ENCODE measurements at regions not wholly inside any gene's neighbourhood (a gene's known extent, or its start where the extent isn't known, plus 50 kb on each side); places are given as distances from the start of the nearest gene placed in this dataset.
"Not testable (repeated sequence)": the region's sequence is repeated elsewhere in the genome, so short reads cannot be mapped to it uniquely, and the experiment has no call there.

- no peak for ATAC-seq
- no peak for TF ChIP-seq CSRNP3 (CRISPR knock-in tag; IDR thresholded peaks at IDR 0.05)
- TF ChIP-seq OSR1 (CRISPR knock-in tag; IDR thresholded peaks at IDR 0.05), result no peak
- no peak for TF ChIP-seq CREB5 (CRISPR knock-in tag; IDR thresholded peaks at IDR 0.05; ENCODE audit: low read depth)
- no peak for TF ChIP-seq PATZ1 (CRISPR knock-in tag; IDR thresholded peaks at IDR 0.05; ENCODE audit: borderline replicate concordance)
- TF ChIP-seq SNAI2 (CRISPR knock-in tag; IDR thresholded peaks at IDR 0.05), result no peak
- no peak for TF ChIP-seq BACH2 (CRISPR knock-in tag; IDR thresholded peaks at IDR 0.05; ENCODE audit: borderline replicate concordance)
- TF ChIP-seq TOX (CRISPR knock-in tag; IDR thresholded peaks at IDR 0.05; ENCODE audit: borderline replicate concordance), result no peak
- TF ChIP-seq ARNTL (CRISPR knock-in tag; IDR thresholded peaks at IDR 0.05; ENCODE audit: borderline replicate concordance, low read depth), result no peak
- no peak for TF ChIP-seq ZFP3 (CRISPR knock-in tag; IDR thresholded peaks at IDR 0.05)
- no peak for TF ChIP-seq ZNF565 (CRISPR knock-in tag; conservative IDR thresholded peaks at IDR 0.05; ENCODE audit: low read depth)
- no peak for TF ChIP-seq ESRRG (CRISPR knock-in tag; IDR thresholded peaks at IDR 0.05)
Measured at GRCh38 chr2:18046017-18046416, 167.6 kb downstream of the KCNS3 start.

GRCh38 chr2:18045230-18045629 lies 166.8 kb downstream of the KCNS3 start:
- no peak for ATAC-seq
- TF ChIP-seq ZNF70 (CRISPR knock-in tag; IDR thresholded peaks at IDR 0.05) (no peak), POU6F1 (CRISPR knock-in tag; IDR thresholded peaks at IDR 0.05; ENCODE audit: borderline replicate concordance, low read depth) (no peak), PPARA (CRISPR knock-in tag; IDR thresholded peaks at IDR 0.05; ENCODE audit: borderline replicate concordance) (no peak), ISL1 (CRISPR knock-in tag; IDR thresholded peaks at IDR 0.05) (no peak), GLIS3 (CRISPR knock-in tag; IDR thresholded peaks at IDR 0.05) (no peak), TOX (CRISPR knock-in tag; IDR thresholded peaks at IDR 0.05; ENCODE audit: borderline replicate concordance) (no peak), ESRRG (CRISPR knock-in tag; IDR thresholded peaks at IDR 0.05) (no peak), CSDC2 (CRISPR knock-in tag; IDR thresholded peaks at IDR 0.05) (no peak), ZNF565 (CRISPR knock-in tag; conservative IDR thresholded peaks at IDR 0.05; ENCODE audit: low read depth) (no peak), ZFP3 (CRISPR knock-in tag; IDR thresholded peaks at IDR 0.05) (no peak), CSRNP3 (CRISPR knock-in tag; IDR thresholded peaks at IDR 0.05) (no peak), TCF4 (CRISPR knock-in tag; IDR thresholded peaks at IDR 0.05; ENCODE audit: borderline replicate concordance) (no peak), ZNF8 (CRISPR knock-in tag; IDR thresholded peaks at IDR 0.05) (no peak), SNAI2 (CRISPR knock-in tag; IDR thresholded peaks at IDR 0.05) (no peak), BACH2 (CRISPR knock-in tag; IDR thresholded peaks at IDR 0.05; ENCODE audit: borderline replicate concordance) (no peak), OSR1 (CRISPR knock-in tag; IDR thresholded peaks at IDR 0.05) (no peak)

GRCh38 chr2:18017381-18017780 lies 138.9 kb downstream of the KCNS3 start:
- not testable (repeated sequence) for ATAC-seq

GRCh38 chr2:18009891-18010290 lies 131.4 kb downstream of the KCNS3 start:
- no peak for ATAC-seq
- no peak for TF ChIP-seq TSHZ2 (CRISPR knock-in tag; IDR thresholded peaks at IDR 0.05)
- no peak for TF ChIP-seq SNAI2 (CRISPR knock-in tag; IDR thresholded peaks at IDR 0.05)
- TF ChIP-seq ZFP3 (CRISPR knock-in tag; IDR thresholded peaks at IDR 0.05), result no peak
- TF ChIP-seq ESRRG (CRISPR knock-in tag; IDR thresholded peaks at IDR 0.05), result no peak
- no peak for TF ChIP-seq ZNF565 (CRISPR knock-in tag; conservative IDR thresholded peaks at IDR 0.05; ENCODE audit: low read depth)
- TF ChIP-seq PPARA (CRISPR knock-in tag; IDR thresholded peaks at IDR 0.05; ENCODE audit: borderline replicate concordance), result no peak
- TF ChIP-seq CSRNP3 (CRISPR knock-in tag; IDR thresholded peaks at IDR 0.05), result no peak
- TF ChIP-seq ISL1 (CRISPR knock-in tag; IDR thresholded peaks at IDR 0.05), result no peak
- TF ChIP-seq ZNF70 (CRISPR knock-in tag; IDR thresholded peaks at IDR 0.05), result no peak
- no peak for TF ChIP-seq PATZ1 (CRISPR knock-in tag; IDR thresholded peaks at IDR 0.05; ENCODE audit: borderline replicate concordance)
- no peak for TF ChIP-seq ARNTL (CRISPR knock-in tag; IDR thresholded peaks at IDR 0.05; ENCODE audit: borderline replicate concordance, low read depth)
- TF ChIP-seq OSR1 (CRISPR knock-in tag; IDR thresholded peaks at IDR 0.05), result no peak
